Thyroid gland (tissue), 4 donors: ENCODE measurements at regions not wholly inside any gene's neighbourhood (a gene's known extent, or its start where the extent isn't known, plus 50 kb on each side); places are given as distances from the start of the nearest gene placed in this dataset.

Source experiments
- POLR2A ChIP-seq, 2 donors: fragments of 450-650 bp; IDR thresholded peaks; one replicate each; pipeline ENCODE4 v1.6.1; 2017; ENCODE audit warnings: antibody characterized with exemption in 2 of 2, mild to moderate bottlenecking in 2 of 2, moderate library complexity in 1 of 2
- TF ChIP-seq, protein P1 (sequence below), 6 experiments: fragments of 200-600 bp in 3 of 6; fragments of 450-650 bp in 3 of 6; sonication (generic) in 3 of 6; IDR thresholded peaks; one replicate each; pipeline ENCODE4 v1.5.1; 2016 to 2019; ENCODE audit warnings: antibody characterized with exemption in 6 of 6, mild to moderate bottlenecking in 2 of 6, inconsistent platforms in 1 of 6, moderate library complexity in 1 of 6

DNA sequence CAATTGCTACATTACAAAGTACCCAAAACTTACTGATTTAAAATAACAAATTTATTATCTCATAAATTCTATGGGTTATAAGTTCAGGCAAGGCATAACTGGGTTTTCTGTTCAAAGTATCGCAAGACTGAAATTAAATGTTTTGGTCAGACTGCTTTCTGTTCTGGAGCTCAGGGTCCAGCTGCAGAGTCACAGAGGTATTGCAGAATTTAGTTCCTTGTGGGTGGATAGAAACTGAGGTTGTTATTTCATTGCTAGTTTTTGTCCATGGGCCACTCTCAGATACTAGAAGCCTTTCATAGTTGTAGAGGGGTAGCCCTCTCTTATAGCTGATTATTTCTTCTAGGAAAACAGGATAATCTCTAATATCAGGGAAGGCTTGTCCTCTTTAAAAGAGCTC lies 467.9 kb downstream of the TRHDE start:
- no peak for TF ChIP-seq POLR2A (IDR thresholded peaks at IDR 0.05)
- TF ChIP-seq, protein P1, sequence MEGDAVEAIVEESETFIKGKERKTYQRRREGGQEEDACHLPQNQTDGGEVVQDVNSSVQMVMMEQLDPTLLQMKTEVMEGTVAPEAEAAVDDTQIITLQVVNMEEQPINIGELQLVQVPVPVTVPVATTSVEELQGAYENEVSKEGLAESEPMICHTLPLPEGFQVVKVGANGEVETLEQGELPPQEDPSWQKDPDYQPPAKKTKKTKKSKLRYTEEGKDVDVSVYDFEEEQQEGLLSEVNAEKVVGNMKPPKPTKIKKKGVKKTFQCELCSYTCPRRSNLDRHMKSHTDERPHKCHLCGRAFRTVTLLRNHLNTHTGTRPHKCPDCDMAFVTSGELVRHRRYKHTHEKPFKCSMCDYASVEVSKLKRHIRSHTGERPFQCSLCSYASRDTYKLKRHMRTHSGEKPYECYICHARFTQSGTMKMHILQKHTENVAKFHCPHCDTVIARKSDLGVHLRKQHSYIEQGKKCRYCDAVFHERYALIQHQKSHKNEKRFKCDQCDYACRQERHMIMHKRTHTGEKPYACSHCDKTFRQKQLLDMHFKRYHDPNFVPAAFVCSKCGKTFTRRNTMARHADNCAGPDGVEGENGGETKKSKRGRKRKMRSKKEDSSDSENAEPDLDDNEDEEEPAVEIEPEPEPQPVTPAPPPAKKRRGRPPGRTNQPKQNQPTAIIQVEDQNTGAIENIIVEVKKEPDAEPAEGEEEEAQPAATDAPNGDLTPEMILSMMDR (IDR thresholded peaks at IDR 0.05), result no peak
